GM18867 (cell line): ENCODE measurements at regions not wholly inside any gene's neighbourhood (a gene's known extent, or its start where the extent isn't known, plus 50 kb on each side); places are given as distances from the start of the nearest gene placed in this dataset.

Experiments used
- ATAC-seq: cut with Tn5 transposase; IDR thresholded peaks from one replicate; pipeline ENCODE4 v1.9.1; 2021; ENCODE audit warnings: mild to moderate bottlenecking, moderate library complexity; ENCODE audit not compliant: unreplicated experiment

GRCh38 chr13:105343134-105343806 lies 1192.2 kb downstream of the EFNB2 start:
- ATAC-seq: no peak

GRCh38 chr13:105342281-105342820 lies 1193.1 kb downstream of the EFNB2 start:
- ATAC-seq: no peak

- ATAC-seq: no peak
Measured at GRCh38 chr13:105341758-105342157, 1193.7 kb downstream of the EFNB2 start.

- no peak for ATAC-seq
Measured at GRCh38 chr13:105341256-105341655, 1194.2 kb downstream of the EFNB2 start.

GRCh38 chr13:105340061-105340606 lies 1195.3 kb downstream of the EFNB2 start:
- ATAC-seq: no peak

- no peak for ATAC-seq
Measured at GRCh38 chr13:105338773-105339172, 1196.7 kb downstream of the EFNB2 start.

GRCh38 chr13:105338006-105338405 lies 1197.5 kb downstream of the EFNB2 start:
- no peak for ATAC-seq

- ATAC-seq: no peak
Measured at GRCh38 chr13:105336706-105337576, 1198.5 kb downstream of the EFNB2 start.

- ATAC-seq: no peak
Measured at GRCh38 chr13:105334211-105334610, 1201.3 kb downstream of the EFNB2 start.

- no peak for ATAC-seq
Measured at GRCh38 chr13:105333416-105333815, 1202.0 kb downstream of the EFNB2 start.

GRCh38 chr13:105329359-105329758 lies 1206.1 kb downstream of the EFNB2 start:
- no peak for ATAC-seq

GRCh38 chr13:105328212-105328611 lies 1207.2 kb downstream of the EFNB2 start:
- no peak for ATAC-seq

- ATAC-seq: no peak
Measured at GRCh38 chr13:105327581-105328126, 1207.8 kb downstream of the EFNB2 start.

- ATAC-seq: no peak
Measured at GRCh38 chr13:105319875-105320274, 1215.6 kb downstream of the EFNB2 start.

- ATAC-seq: no peak
Measured at GRCh38 chr13:105316731-105317130, 1218.7 kb downstream of the EFNB2 start.

- ATAC-seq: no peak
Measured at GRCh38 chr13:105312906-105313305, 1222.6 kb downstream of the EFNB2 start.

- no peak for ATAC-seq
Measured at GRCh38 chr13:105311094-105311493, 1224.4 kb downstream of the EFNB2 start.

- no peak for ATAC-seq
Measured at GRCh38 chr13:105307776-105308175, 1227.7 kb downstream of the EFNB2 start.

GRCh38 chr13:105297839-105298238 lies 1237.6 kb downstream of the EFNB2 start:
- ATAC-seq: no peak

- ATAC-seq: no peak
Measured at GRCh38 chr13:105291987-105292386, 1243.5 kb downstream of the EFNB2 start.

GRCh38 chr13:105290596-105290995 lies 1244.9 kb downstream of the EFNB2 start:
- ATAC-seq: no peak
